Osteocyte (in vitro differentiated cells): ENCODE measurements at regions not wholly inside any gene's neighbourhood (a gene's known extent, or its start where the extent isn't known, plus 50 kb on each side); places are given as distances from the start of the nearest gene placed in this dataset.

ENCODE experiments used
- DNase-seq: peaks from one replicate; pipeline ENCODE4 v3.0.0; 2021; ENCODE audit warnings: mixed read lengths; ENCODE audit not compliant: unreplicated experiment; ENCODE audit errors: extremely low spot score
- H3K27ac Mint-ChIP-seq: one replicate; pipeline ENCODE4 v1.8.0; 2021; ENCODE audit warnings: mild to moderate bottlenecking, mixed read lengths; ENCODE audit not compliant: unreplicated experiment
- H3K27me3 Mint-ChIP-seq: one replicate; pipeline ENCODE4 v1.8.0; 2021; ENCODE audit warnings: mixed read lengths; ENCODE audit not compliant: unreplicated experiment
- H3K36me3 Mint-ChIP-seq: one replicate; pipeline ENCODE4 v1.8.0; 2021; ENCODE audit warnings: mixed read lengths; ENCODE audit not compliant: unreplicated experiment
- H3K4me1 Mint-ChIP-seq: one replicate; pipeline ENCODE4 v1.8.0; 2021; ENCODE audit warnings: mixed read lengths; ENCODE audit not compliant: unreplicated experiment
- H3K4me3 Mint-ChIP-seq: one replicate; pipeline ENCODE4 v1.8.0; 2021; ENCODE audit warnings: mild to moderate bottlenecking, moderate library complexity, mixed read lengths; ENCODE audit not compliant: unreplicated experiment
- H3K9me3 Mint-ChIP-seq: one replicate; pipeline ENCODE4 v1.8.0; 2021; ENCODE audit warnings: mixed read lengths; ENCODE audit not compliant: unreplicated experiment
- TF ChIP-seq, protein P1 (sequence below): fragments of 200-600 bp; sonication (generic); IDR thresholded peaks from 2 replicates; pipeline ENCODE4 v1.5.0; 2021; ENCODE audit warnings: antibody characterized with exemption, mild to moderate bottlenecking, moderate library complexity

- Mint-ChIP-seq H3K27me3 (no peaks in the 10 kb centered on the region), H3K9me3 (peaks cover 7% of the 10 kb centered on the region), H3K4me3 (no peak overlapping the region), H3K27ac (no peak overlapping the region), H3K36me3 (no peaks in the 10 kb centered on the region), H3K4me1 (no peaks in the 10 kb centered on the region)
- TF ChIP-seq, protein P1, sequence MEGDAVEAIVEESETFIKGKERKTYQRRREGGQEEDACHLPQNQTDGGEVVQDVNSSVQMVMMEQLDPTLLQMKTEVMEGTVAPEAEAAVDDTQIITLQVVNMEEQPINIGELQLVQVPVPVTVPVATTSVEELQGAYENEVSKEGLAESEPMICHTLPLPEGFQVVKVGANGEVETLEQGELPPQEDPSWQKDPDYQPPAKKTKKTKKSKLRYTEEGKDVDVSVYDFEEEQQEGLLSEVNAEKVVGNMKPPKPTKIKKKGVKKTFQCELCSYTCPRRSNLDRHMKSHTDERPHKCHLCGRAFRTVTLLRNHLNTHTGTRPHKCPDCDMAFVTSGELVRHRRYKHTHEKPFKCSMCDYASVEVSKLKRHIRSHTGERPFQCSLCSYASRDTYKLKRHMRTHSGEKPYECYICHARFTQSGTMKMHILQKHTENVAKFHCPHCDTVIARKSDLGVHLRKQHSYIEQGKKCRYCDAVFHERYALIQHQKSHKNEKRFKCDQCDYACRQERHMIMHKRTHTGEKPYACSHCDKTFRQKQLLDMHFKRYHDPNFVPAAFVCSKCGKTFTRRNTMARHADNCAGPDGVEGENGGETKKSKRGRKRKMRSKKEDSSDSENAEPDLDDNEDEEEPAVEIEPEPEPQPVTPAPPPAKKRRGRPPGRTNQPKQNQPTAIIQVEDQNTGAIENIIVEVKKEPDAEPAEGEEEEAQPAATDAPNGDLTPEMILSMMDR: no peak
- no peak for DNase-seq
Observed at GRCh38 chr11:80487952-80488351, 1047.1 kb upstream of the TENM4 start.

DNA sequence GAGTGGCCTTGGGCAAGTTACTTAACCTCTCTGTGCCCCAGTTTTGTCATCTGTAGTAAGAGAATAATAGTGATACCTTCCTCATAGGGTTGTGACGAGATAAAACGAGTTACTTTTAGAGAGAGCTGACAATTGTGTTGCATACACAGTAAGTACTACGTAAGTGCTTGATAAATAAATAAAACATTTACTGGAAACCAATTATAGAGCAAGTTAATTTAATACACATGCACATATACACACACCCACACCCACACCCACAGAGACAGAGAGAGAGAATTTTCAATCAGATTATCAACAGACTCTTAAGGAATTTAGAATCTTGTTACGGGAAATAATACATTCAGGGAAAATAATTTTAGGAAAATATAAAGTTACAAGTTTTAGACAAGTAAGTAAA lies 1045.8 kb upstream of the TENM4 start:
- Mint-ChIP-seq H3K27ac (no peak overlapping the region), H3K4me3 (no peak overlapping the region), H3K27me3 (no peaks in the 10 kb centered on the region), H3K4me1 (no peaks in the 10 kb centered on the region), H3K9me3 (peaks cover 10% of the 10 kb centered on the region), H3K36me3 (no peaks in the 10 kb centered on the region)
- no peak for DNase-seq
- TF ChIP-seq, protein P1: no peak

DNA sequence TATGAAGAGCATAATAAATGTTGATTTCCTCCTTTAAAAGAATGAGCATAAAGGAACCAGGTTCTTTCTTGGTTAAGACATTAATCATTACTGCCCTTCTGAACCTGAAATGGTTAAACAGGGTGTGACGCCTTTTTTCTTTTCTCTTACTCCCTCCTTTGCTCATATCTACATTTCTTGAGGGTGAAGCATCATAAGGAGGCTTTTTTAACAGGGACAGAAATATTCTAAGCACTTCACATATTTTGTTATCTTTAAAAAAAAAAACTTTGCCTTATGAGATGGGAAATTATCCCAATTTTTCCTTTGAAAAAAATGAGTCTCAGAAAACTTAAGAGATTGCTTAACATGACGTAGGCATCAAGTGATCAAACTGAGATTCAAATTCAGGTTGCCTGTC lies 1036.3 kb upstream of the TENM4 start:
- H3K9me3 Mint-ChIP-seq: peaks cover 5% of the 10 kb centered on the region
- H3K4me3 Mint-ChIP-seq: no peak overlapping the region
- TF ChIP-seq, protein P1: no peak
- DNase-seq: no peak
- no peaks in the 10 kb centered on the region for H3K4me1 Mint-ChIP-seq
- H3K27me3 Mint-ChIP-seq: no peaks in the 10 kb centered on the region
- no peak overlapping the region for H3K27ac Mint-ChIP-seq
- H3K36me3 Mint-ChIP-seq: no peaks in the 10 kb centered on the region

DNA sequence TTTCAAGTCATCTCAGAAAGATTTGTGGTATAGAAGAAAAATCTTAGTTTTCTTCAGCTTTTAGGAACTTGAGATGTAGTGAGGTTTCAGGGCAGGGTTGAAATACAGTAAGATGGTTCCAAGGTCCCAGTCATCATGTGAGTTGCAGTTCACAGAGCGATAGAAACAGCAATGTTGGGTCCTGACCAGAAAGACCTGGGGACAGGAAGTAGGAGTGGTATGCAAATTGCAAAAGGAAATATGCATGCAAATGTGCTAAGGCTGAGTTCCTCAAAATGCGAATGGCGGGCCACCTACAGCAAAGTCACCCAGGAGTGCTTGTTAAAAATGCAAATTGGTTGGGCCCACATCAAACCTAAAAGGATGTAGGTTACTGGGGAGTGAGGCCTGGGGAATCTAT lies 1032.7 kb upstream of the TENM4 start:
- Mint-ChIP-seq H3K4me1 (no peaks in the 10 kb centered on the region), H3K9me3 (peaks cover 5% of the 10 kb centered on the region), H3K27ac (no peak overlapping the region), H3K4me3 (no peak overlapping the region), H3K36me3 (no peaks in the 10 kb centered on the region), H3K27me3 (no peaks in the 10 kb centered on the region)
- TF ChIP-seq, protein P1: no peak
- no peak for DNase-seq

GRCh38 chr11:80469871-80470270 lies 1029.0 kb upstream of the TENM4 start:
- Mint-ChIP-seq H3K4me1 (no peaks in the 10 kb centered on the region), H3K27ac (no peak overlapping the region), H3K36me3 (no peaks in the 10 kb centered on the region), H3K4me3 (no peak overlapping the region), H3K27me3 (no peaks in the 10 kb centered on the region), H3K9me3 (peaks cover 19% of the 10 kb centered on the region)
- TF ChIP-seq, protein P1: no peak
- DNase-seq: no peak
